T-helper 22 cell (primary cell): ENCODE measurements at regions not wholly inside any gene's neighbourhood (a gene's known extent, or its start where the extent isn't known, plus 50 kb on each side); places are given as distances from the start of the nearest gene placed in this dataset.

Experiments
- DNase-seq: peaks from one replicate; pipeline ENCODE4 v3.0.0-alpha.2; 2020; ENCODE audit warnings: low read depth

DNA sequence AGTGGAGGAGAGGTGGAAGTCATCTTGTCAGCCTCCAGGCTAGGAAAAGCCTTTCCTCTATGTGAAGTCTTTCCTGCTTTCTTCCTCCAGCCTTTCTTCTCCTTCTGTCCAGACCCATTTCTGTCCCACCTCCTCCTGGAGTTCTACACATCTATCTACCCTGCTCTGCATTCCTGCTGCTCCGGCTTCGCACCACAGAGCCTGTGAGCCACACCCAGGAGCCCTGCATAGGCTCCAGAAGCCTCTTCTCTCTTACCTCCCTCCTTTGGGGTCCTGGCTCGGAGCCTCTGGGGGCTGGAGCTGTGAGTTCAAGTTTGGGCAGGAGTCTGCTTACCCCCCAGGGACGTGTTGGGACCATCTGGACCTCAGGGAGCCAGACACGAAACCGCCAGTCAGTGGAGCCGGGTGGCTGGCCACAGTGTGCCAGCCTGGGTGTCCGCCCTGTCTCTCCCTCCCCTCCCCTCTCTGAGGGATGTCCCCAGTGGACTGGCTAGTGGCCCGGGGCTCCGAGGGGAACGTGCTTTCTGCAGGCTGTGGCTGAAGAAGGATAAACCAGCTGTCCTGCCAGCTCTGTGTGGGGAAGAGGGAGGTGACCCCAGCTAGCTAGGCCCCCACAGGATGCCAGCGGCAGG, 99.2 kb downstream of the VEGFA start:
- no peak for DNase-seq

DNA sequence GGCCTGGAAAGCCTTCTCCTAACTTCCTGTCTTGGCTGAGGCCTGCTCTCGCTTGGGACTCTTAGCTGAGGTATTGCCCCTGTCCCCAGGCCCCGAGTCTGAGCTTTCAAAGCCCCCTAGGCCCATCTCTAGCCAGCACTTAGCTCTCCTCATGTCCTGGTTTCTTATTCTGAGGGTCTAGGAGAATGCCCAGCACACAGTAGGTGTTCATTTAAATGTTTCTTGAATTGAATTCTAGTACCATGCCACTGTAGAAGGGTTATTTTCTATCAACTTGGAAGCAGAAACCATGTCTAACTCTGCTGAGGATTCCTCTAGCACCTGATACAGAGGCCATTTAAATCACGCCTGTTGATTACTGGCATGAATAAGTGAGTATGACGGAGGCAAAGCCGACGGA, 98.5 kb downstream of the VEGFA start:
- no peak for DNase-seq

DNA sequence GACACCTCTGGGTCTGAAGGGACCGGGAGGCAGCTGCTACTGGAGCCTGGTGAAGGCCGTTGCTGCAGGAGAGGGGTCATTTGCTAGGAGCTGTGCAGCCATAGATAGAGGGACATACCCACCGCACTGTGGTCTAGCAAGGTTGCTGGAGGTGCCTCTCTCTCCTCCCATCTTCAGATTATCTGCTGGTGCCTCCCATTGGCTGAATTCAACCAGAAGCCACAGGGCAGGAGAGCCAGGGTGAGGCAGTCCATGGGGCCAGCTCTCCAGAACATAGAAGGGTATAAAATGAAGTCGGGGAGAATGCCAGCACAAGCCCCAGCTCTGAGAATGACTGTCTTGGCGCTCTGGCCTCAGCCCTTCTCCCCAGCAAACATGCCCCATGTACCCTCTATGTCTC, 98.0 kb downstream of the VEGFA start:
- DNase-seq, result no peak

- no peak for DNase-seq
These were observed 97.2 kb downstream of the VEGFA start for GRCh38 chr6:43867246-43867645.

DNA sequence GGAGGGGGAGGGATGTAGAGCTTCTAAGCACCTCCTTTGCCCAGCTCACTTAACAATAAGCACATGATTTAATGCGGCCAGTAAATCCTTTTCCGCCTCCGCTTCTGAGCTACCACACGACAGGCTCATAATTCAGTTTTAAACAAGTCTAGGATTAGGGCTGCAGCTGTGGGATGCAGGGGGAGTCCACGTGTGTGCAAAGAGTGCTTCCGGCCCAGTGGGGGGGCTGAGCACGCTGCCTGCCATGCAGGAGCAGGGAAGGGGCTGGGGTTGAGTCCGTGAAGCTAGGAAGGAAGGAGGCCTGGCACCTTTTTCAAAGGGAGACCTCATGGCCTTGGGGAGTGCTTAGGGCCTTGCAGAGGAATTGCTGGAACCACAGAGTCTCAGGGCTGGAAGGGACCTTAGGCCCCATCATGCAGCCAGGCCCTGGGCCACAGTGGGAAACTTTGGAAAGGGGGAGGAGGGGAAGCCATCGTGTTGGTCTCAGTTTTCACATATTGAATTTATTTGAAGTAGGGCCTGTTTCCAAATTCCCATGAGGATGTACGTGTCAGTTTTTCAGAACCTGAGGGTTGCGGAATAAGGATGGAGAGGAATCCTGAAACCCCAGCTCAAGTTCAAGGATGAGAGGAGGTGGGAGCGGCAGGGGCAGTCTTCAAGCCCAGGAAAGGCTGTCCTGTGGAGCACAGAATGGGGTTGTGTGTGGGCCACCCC, 96.1 kb downstream of the VEGFA start:
- DNase-seq, result no peak

GRCh38 chr6:43865086-43865485, 95.1 kb downstream of the VEGFA start:
- DNase-seq, result no peak

GRCh38 chr6:43862925-43863324, 92.9 kb downstream of the VEGFA start:
- DNase-seq, result no peak

- no peak for DNase-seq
These were observed 91.3 kb downstream of the VEGFA start for GRCh38 chr6:43861212-43861894.

GRCh38 chr6:43860285-43860684, 90.3 kb downstream of the VEGFA start:
- DNase-seq, result no peak

DNA sequence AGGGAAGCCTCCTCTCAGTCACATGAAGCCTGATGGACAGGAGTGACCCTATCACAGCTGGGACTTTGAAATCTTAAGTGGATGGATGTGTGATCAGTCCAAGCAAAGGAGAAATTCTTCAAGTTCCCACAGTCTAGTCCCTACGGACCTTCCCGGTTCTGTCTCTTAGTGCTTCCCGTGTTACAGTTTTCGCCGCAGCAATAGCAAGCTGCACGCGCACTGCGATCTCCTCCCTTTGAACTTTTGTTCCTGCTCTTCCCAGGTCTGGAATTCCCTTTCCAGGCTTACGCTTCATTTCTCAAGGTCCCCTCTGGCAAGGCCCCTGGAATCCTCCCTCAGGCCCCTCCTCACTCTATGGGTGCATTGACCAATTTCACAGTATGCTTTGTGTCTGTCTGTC, 89.2 kb downstream of the VEGFA start:
- DNase-seq, result no peak

- no peak for DNase-seq
These were observed 88.4 kb downstream of the VEGFA start for GRCh38 chr6:43858161-43859153.

GRCh38 chr6:43856005-43856765, 86.2 kb downstream of the VEGFA start:
- DNase-seq, result no peak

DNA sequence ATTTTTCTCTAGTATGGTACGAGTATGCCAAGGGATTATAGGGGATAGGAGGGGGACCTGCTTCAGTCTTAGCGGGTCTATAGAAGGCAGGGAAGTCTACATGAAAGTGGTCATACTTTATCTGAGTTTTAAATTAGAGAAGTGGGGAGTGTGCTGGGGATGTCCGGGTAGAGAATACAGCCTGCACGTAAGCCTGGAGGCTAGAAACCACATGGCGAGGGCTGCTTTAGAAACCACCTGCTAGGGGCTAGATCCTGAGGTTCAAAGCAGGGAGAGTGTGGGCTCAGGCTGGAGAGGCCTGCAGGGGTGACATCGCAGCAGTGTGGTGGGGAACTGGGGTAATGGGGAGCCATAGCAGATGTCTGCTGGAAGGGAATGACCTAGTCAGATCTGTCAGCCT, 85.2 kb downstream of the VEGFA start:
- no peak for DNase-seq

- DNase-seq, result no peak
These were observed 83.1 kb downstream of the VEGFA start for GRCh38 chr6:43853066-43853650.

- DNase-seq, result no peak
These were observed 82.4 kb downstream of the VEGFA start for GRCh38 chr6:43852350-43852864.

- DNase-seq, result no peak
These were observed 81.3 kb downstream of the VEGFA start for GRCh38 chr6:43851204-43851865.

DNA sequence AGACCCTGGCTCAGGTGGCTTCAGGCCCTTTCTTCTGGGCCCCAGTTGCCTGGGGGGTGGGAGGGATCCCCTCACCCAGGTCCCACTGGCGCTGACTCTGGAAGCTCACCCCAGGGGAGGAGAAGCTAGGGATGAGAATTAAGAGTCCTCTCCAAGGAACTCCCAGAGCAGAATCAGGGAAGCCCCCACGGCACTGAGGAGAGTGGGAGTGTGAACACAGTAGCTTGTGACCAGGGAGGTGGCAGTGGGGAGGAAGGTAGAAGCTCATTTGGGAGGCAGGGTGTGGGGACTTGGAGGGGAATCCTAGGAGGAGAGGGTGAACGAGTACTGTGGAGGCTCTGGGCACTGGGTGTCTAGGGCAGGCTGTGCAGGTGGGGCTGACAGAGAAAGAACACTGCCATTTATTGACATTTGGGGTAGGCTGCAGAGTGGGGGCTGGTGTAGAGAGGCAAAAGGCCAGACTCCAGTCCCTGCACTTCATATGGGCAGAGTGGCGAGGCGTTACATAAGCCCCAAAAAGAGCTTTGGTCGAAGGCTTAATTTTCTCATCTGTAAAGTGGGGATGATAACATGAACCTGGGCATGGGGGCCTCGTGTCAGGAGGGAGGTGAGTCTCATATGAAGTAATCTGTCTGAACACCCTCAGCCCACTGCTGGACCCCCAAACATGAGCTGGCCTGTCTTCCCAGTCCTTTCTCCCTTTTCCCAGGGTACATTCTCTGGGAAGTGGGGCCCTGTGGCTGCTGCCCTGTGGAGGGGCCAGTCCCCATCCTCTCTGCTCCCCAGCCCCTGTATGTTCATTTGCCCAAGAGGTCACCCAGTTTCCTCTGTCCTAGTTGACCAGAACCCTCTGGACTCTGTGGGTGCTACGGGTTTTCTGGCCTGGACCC, 80.5 kb downstream of the VEGFA start:
- no peak for DNase-seq

DNA sequence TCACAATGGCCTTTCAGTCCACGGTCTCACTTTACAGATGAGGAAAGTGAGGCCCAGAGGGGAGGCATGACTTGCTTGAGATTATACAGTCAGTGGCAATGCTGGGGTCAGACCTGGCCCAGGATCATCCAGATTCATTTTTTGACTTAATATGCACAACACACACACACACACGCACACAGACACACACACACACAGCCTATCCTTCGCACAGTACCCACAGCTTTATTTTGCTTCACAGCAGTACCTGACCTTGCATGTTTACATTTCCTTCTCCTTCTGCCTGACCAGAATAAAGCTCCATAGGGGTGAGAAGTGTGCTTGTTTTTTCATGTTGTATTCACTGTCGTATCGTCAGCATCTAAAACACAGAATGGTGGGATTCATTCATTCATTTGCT, 79.8 kb downstream of the VEGFA start:
- DNase-seq, result no peak
